GM10266 (cell line): ENCODE measurements at regions not wholly inside any gene's neighbourhood (a gene's known extent, or its start where the extent isn't known, plus 50 kb on each side); places are given as distances from the start of the nearest gene placed in this dataset.

Experiments used
- DNase-seq: peaks from one replicate; pipeline ENCODE4 v3.0.0; 2012; ENCODE audit errors: extremely low spot score
- CTCF ChIP-seq: IDR thresholded peaks from 2 replicates; pipeline ENCODE4 v1.5.1; 2012; ENCODE audit warnings: mild to moderate bottlenecking, low read depth; ENCODE audit not compliant: control insufficient read depth, insufficient read depth; ENCODE audit errors: missing control alignments

GRCh38 chr2:181314551-181314950 is 142.6 kb upstream of the ITGA4 start:
- no peak for DNase-seq
- no peak for TF ChIP-seq CTCF

GRCh38 chr2:181317511-181317910 is 139.7 kb upstream of the ITGA4 start:
- TF ChIP-seq CTCF: no peak
- no peak for DNase-seq

- no peak for TF ChIP-seq CTCF
- no peak for DNase-seq
Observed at GRCh38 chr2:181318504-181319280, 138.5 kb upstream of the ITGA4 start.

GRCh38 chr2:181319286-181319685 is 137.9 kb upstream of the ITGA4 start:
- no peak for TF ChIP-seq CTCF
- DNase-seq: no peak

GRCh38 chr2:181320638-181321037 is 136.5 kb upstream of the ITGA4 start:
- DNase-seq: no peak
- no peak for TF ChIP-seq CTCF

GRCh38 chr2:181324912-181325311 is 132.3 kb upstream of the ITGA4 start:
- no peak for TF ChIP-seq CTCF
- DNase-seq: no peak

GRCh38 chr2:181326661-181327060 is 130.5 kb upstream of the ITGA4 start:
- no peak for TF ChIP-seq CTCF
- no peak for DNase-seq
